ENCODE measurements at regions not wholly inside any gene's neighbourhood (a gene's known extent, or its start where the extent isn't known, plus 50 kb on each side); places are given as distances from the start of the nearest gene placed in this dataset.

DNA sequence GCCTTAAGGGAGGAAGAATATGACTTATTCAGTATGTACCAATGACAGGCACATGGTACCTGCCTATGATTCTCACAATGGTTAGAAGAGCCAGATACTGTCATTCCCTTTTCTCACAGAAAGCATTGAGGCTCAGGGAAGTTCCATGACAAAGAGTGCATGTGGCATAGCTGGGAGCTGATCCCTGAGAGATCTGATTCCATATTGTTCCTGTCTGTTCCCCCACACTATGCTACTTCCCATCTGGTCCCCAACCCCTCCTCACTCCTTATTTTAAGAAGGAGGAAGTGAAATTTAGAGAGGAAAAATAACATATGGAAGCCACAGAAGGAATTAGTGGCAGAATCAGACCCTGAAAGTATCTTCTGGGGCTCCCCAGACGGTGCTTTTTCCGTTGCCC, 500.0 kb downstream of the PLPP3 start:
- TF ChIP-seq, protein P1, sequence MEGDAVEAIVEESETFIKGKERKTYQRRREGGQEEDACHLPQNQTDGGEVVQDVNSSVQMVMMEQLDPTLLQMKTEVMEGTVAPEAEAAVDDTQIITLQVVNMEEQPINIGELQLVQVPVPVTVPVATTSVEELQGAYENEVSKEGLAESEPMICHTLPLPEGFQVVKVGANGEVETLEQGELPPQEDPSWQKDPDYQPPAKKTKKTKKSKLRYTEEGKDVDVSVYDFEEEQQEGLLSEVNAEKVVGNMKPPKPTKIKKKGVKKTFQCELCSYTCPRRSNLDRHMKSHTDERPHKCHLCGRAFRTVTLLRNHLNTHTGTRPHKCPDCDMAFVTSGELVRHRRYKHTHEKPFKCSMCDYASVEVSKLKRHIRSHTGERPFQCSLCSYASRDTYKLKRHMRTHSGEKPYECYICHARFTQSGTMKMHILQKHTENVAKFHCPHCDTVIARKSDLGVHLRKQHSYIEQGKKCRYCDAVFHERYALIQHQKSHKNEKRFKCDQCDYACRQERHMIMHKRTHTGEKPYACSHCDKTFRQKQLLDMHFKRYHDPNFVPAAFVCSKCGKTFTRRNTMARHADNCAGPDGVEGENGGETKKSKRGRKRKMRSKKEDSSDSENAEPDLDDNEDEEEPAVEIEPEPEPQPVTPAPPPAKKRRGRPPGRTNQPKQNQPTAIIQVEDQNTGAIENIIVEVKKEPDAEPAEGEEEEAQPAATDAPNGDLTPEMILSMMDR (conservative IDR thresholded peaks at IDR 0.05 in 1 of 2, IDR thresholded peaks at IDR 0.05 in 1 of 2; ENCODE audit: low read depth in 1 of 2, low read length in 2 of 2): no peak
- no peak for TF ChIP-seq EZH2 (IDR thresholded peaks at IDR 0.05; ENCODE audit: low read length, missing control alignments)
